ENCODE measurements at regions not wholly inside any gene's neighbourhood (a gene's known extent, or its start where the extent isn't known, plus 50 kb on each side); places are given as distances from the start of the nearest gene placed in this dataset.

GRCh38 chr3:197371591-197372046, 73.2 kb upstream of the DLG1 start:
- Histone ChIP-seq H3K36me3 (ENCODE audit: low read depth) (no peaks in the 10 kb centered on the region), H3K4me1 (ENCODE audit: low read depth) (peaks cover 10% of the 10 kb centered on the region), H3K4me3 (no peak overlapping the region), H3K9me3 (no peaks in the 10 kb centered on the region)
- intact Hi-C loops (cut with DNase I, micrococcal nuclease) = loop anchor here in 1 of 2 donors (5.0 kb wide), 1 partner anchor 74 kb away; the partner anchor contains the start of gene DLG1
- DNase-seq = no peak
- no peak for TF ChIP-seq CTCF (IDR thresholded peaks at IDR 0.05)
- no peak for ATAC-seq

- ATAC-seq (no peak), DNase-seq (no peak)
- H3K36me3 ChIP-seq (ENCODE audit: low read depth) = no peaks in the 10 kb centered on the region
- intact Hi-C loops (cut with DNase I, micrococcal nuclease) = no loop called here
- no peaks in the 10 kb centered on the region for H3K9me3 ChIP-seq
- no peak overlapping the region for H3K4me3 ChIP-seq
- H3K4me1 ChIP-seq (ENCODE audit: low read depth) = peaks cover 10% of the 10 kb centered on the region
- TF ChIP-seq CTCF (IDR thresholded peaks at IDR 0.05) = no peak
These were observed 71.1 kb upstream of the DLG1 start for GRCh38 chr3:197369545-197369944.

GRCh38 chr3:197368821-197369220, 70.4 kb upstream of the DLG1 start:
- TF ChIP-seq CTCF (IDR thresholded peaks at IDR 0.05) = no peak
- intact Hi-C loops (cut with DNase I, micrococcal nuclease) = no loop called here
- Histone ChIP-seq H3K9me3 (no peaks in the 10 kb centered on the region), H3K4me1 (ENCODE audit: low read depth) (peaks cover 10% of the 10 kb centered on the region), H3K4me3 (no peak overlapping the region), H3K36me3 (ENCODE audit: low read depth) (no peaks in the 10 kb centered on the region)
- no peak for ATAC-seq
- DNase-seq = no peak

- Histone ChIP-seq H3K4me3 (no peak overlapping the region), H3K9me3 (no peaks in the 10 kb centered on the region), H3K4me1 (ENCODE audit: low read depth) (peaks cover 10% of the 10 kb centered on the region), H3K36me3 (ENCODE audit: low read depth) (no peaks in the 10 kb centered on the region)
- ATAC-seq (no peak), DNase-seq (no peak)
- intact Hi-C loops (cut with DNase I, micrococcal nuclease) = no loop called here
- no peak for TF ChIP-seq CTCF (IDR thresholded peaks at IDR 0.05)
These were observed 69.9 kb upstream of the DLG1 start for GRCh38 chr3:197368330-197368729.

- no peak for DNase-seq
- no peak for TF ChIP-seq CTCF (IDR thresholded peaks at IDR 0.05)
- intact Hi-C loops (cut with DNase I, micrococcal nuclease) = no loop called here
These were observed 68.8 kb upstream of the DLG1 start for GRCh38 chr3:197367081-197367780.

More at GRCh38 chr3:197367081-197367780, 68.8 kb upstream of the DLG1 start:
- Histone ChIP-seq H3K4me1 (ENCODE audit: low read depth) (peaks cover 8% of the 10 kb centered on the region), H3K4me3 (no peak overlapping the region), H3K36me3 (ENCODE audit: low read depth) (no peaks in the 10 kb centered on the region), H3K9me3 (no peaks in the 10 kb centered on the region)
- no peak for ATAC-seq
